CD14-positive monocyte (primary cell): ENCODE measurements at regions not wholly inside any gene's neighbourhood (a gene's known extent, or its start where the extent isn't known, plus 50 kb on each side); places are given as distances from the start of the nearest gene placed in this dataset.

Source experiments
- DNase-seq, 3 donors: peaks; one replicate each; pipeline ENCODE4 v3.0.0-alpha.2; 2011 to 2022
- H2AFZ ChIP-seq: 2 replicates; pipeline ENCODE4 v1.6.0; 2012; ENCODE audit warnings: mild to moderate bottlenecking, low read depth, low read length, inconsistent platforms; ENCODE audit not compliant: insufficient read depth, poor library complexity, severe bottlenecking
- H3K27ac ChIP-seq, 2 donors: 1 replicate in 1 of 2; 2 replicates in 1 of 2; pipeline ENCODE4 v1.5.1; 2012 to 2013; ENCODE audit warnings: low read length in 2 of 2, control low read depth in 1 of 2, inconsistent platforms in 1 of 2, low read depth in 1 of 2, mild to moderate bottlenecking in 1 of 2
- H3K27me3 ChIP-seq, 2 donors: one replicate each; pipeline versions ENCODE4 v1.6.0 to v1.6.1; 2011 to 2013; ENCODE audit warnings: low read length in 2 of 2; ENCODE audit not compliant: control insufficient read depth in 2 of 2, insufficient read depth in 2 of 2
- H3K36me3 ChIP-seq, 2 donors: replicated peaks in 1 of 2; 1 replicate in 1 of 2; 2 replicates in 1 of 2; pipeline versions ENCODE4 v1.5.1 to v1.6.1; 2012 to 2013; ENCODE audit warnings: low read length in 2 of 2, control low read depth in 1 of 2, inconsistent platforms in 1 of 2, mild to moderate bottlenecking in 1 of 2; ENCODE audit not compliant: insufficient read depth in 2 of 2, control insufficient read depth in 1 of 2
- H3K4me1 ChIP-seq, 2 donors: 1 replicate in 1 of 2; 2 replicates in 1 of 2; pipeline versions ENCODE4 v1.5.1 to v1.6.1; 2012 to 2013; ENCODE audit warnings: low read length in 2 of 2, control low read depth in 1 of 2, inconsistent platforms in 1 of 2, mild to moderate bottlenecking in 1 of 2, moderate library complexity in 1 of 2; ENCODE audit not compliant: insufficient read depth in 2 of 2, control insufficient read depth in 1 of 2
- H3K4me2 ChIP-seq: replicated peaks from 2 replicates; pipeline ENCODE3; 2012; ENCODE audit warnings: low read length, moderate library complexity, mild to moderate bottlenecking; ENCODE audit not compliant: poor library complexity, severe bottlenecking; ENCODE audit errors: extremely low read depth
- H3K4me3 ChIP-seq, 3 experiments: fragments of 200-600 bp in 1 of 3; sonication (generic) in 1 of 3; replicated peaks in 1 of 3; 1 replicate in 2 of 3; 2 replicates in 1 of 3; pipeline ENCODE4 v1.5.1; 2011 to 2013; ENCODE audit warnings: low read length in 3 of 3, mild to moderate bottlenecking in 3 of 3, control low read depth in 2 of 3, low read depth in 2 of 3, inconsistent platforms in 1 of 3, moderate library complexity in 1 of 3
- H3K79me2 ChIP-seq: 2 replicates; pipeline ENCODE4 v1.6.0; 2012; ENCODE audit warnings: mild to moderate bottlenecking, control low read depth, inconsistent platforms, low read length, moderate library complexity; ENCODE audit not compliant: insufficient read depth
- H3K9ac ChIP-seq: 2 replicates; pipeline ENCODE4 v1.6.0; 2017; ENCODE audit warnings: low read length, mild to moderate bottlenecking; ENCODE audit not compliant: insufficient read depth, poor library complexity, severe bottlenecking
- H3K9me3 ChIP-seq, 2 donors: replicated peaks in 1 of 2; 1 replicate in 1 of 2; 2 replicates in 1 of 2; pipeline versions ENCODE4 v1.5.1 to v1.6.1; 2012 to 2013; ENCODE audit warnings: low read length in 2 of 2, control low read depth in 1 of 2; ENCODE audit not compliant: control insufficient read depth in 1 of 2, insufficient read depth in 1 of 2
- H4K20me1 ChIP-seq: 2 replicates; pipeline ENCODE4 v1.6.0; 2012; ENCODE audit warnings: mild to moderate bottlenecking, low read length, control low read depth, moderate library complexity; ENCODE audit not compliant: insufficient read depth
- H3K27ac Mint-ChIP-seq, 7 donors: one replicate each; pipeline ENCODE4 v1.8.0; 2020; ENCODE audit warnings: mild to moderate bottlenecking in 7 of 7, mixed read lengths in 7 of 7, moderate library complexity in 6 of 7, inconsistent platforms in 2 of 7
- H3K27me3 Mint-ChIP-seq, 3 donors: one replicate each; pipeline ENCODE4 v1.8.0; 2021 to 2022; ENCODE audit warnings: low read depth in 3 of 3, mild to moderate bottlenecking in 3 of 3, mixed read lengths in 3 of 3, moderate library complexity in 3 of 3, inconsistent platforms in 1 of 3
- H3K36me3 Mint-ChIP-seq, 2 donors: one replicate each; pipeline ENCODE4 v1.8.0; 2020; ENCODE audit warnings: mixed read lengths in 2 of 2, inconsistent platforms in 1 of 2, mild to moderate bottlenecking in 1 of 2
- H3K4me1 Mint-ChIP-seq: one replicate; pipeline ENCODE4 v1.8.0; 2020; ENCODE audit warnings: mild to moderate bottlenecking, mixed read lengths
- H3K4me3 Mint-ChIP-seq, 2 donors: one replicate each; pipeline ENCODE4 v1.8.0; 2020; ENCODE audit warnings: mild to moderate bottlenecking in 2 of 2, mixed read lengths in 2 of 2, moderate library complexity in 1 of 2
- H3K9me3 Mint-ChIP-seq, 7 donors: one replicate each; pipeline ENCODE4 v1.8.0; 2020 to 2022; ENCODE audit warnings: mixed read lengths in 7 of 7, mild to moderate bottlenecking in 6 of 7, moderate library complexity in 6 of 7, inconsistent platforms in 2 of 7
- CTCF ChIP-seq: fragments of 200-600 bp; IDR thresholded peaks from one replicate; pipeline ENCODE4 v1.8.0; 2022; ENCODE audit warnings: antibody characterized with exemption, mild to moderate bottlenecking
- WGBS: methylation state at CpG from one replicate; pipeline ENCODE4 v1.1.5; 2013; ENCODE audit warnings: missing lambda C conversion rate; ENCODE audit not compliant: insufficient coverage; 5-methylcytosine and 5-hydroxymethylcytosine counted together
- intact Hi-C, 2 donors: fragments of 100-400 bp; cut with micrococcal nuclease; formaldehyde crosslinking; loops; one replicate each; pipeline versions ENCODE4 v1.15.0 to v1.15.1; 2023

GRCh38 chr13:103795892-103796478 lies 729.8 kb upstream of the SLC10A2 start:
- Histone ChIP-seq H3K9ac (no peak overlapping the region), H3K36me3 (no peaks in the 10 kb centered on the region), H3K27ac (no peak overlapping the region), H3K79me2 (no peaks in the 10 kb centered on the region), H3K4me1 (no peaks in the 10 kb centered on the region), H4K20me1 (no peaks in the 10 kb centered on the region), H2AFZ (no peak overlapping the region), H3K9me3 (peaks cover 0 to 7% of the 10 kb centered on the region in 2 donors), H3K4me2 (no peak overlapping the region), H3K4me3 (no peak overlapping the region), H3K27me3 (no peaks in the 10 kb centered on the region)
- Mint-ChIP-seq H3K9me3 (peaks cover 0 to 7% (median 4%) of the 10 kb centered on the region in 7 donors), H3K27me3 (no peaks in the 10 kb centered on the region), H3K27ac (no peak overlapping the region), H3K4me3 (no peak overlapping the region), H3K36me3 (no peaks in the 10 kb centered on the region), H3K4me1 (no peaks in the 10 kb centered on the region)
- no peak for TF ChIP-seq CTCF
- intact Hi-C loops, result no loop called here
- DNase-seq, result no peak
- WGBS, result no CpG with 5 or more reads among the region's 3 CpGs

- Histone ChIP-seq H3K9ac (no peak overlapping the region), H3K27me3 (no peaks in the 10 kb centered on the region), H3K4me1 (no peaks in the 10 kb centered on the region), H3K4me3 (no peak overlapping the region), H2AFZ (no peak overlapping the region), H4K20me1 (no peaks in the 10 kb centered on the region), H3K36me3 (no peaks in the 10 kb centered on the region), H3K9me3 (peaks cover 0 to 7% of the 10 kb centered on the region in 2 donors), H3K79me2 (no peaks in the 10 kb centered on the region), H3K27ac (no peak overlapping the region), H3K4me2 (no peak overlapping the region)
- H3K4me3 Mint-ChIP-seq, result no peak overlapping the region
- peaks cover 0 to 7% (median 4%) of the 10 kb centered on the region in 7 donors for H3K9me3 Mint-ChIP-seq
- whole genome bisulfite sequencing, result no CpG with 5 or more reads among the region's 2 CpGs
- no peak for TF ChIP-seq CTCF
- H3K4me1 Mint-ChIP-seq, result no peaks in the 10 kb centered on the region
- intact Hi-C loops, result no loop called here
- H3K27ac Mint-ChIP-seq, result no peak overlapping the region
- H3K36me3 Mint-ChIP-seq, result no peaks in the 10 kb centered on the region
- DNase-seq, result no peak
- no peaks in the 10 kb centered on the region for H3K27me3 Mint-ChIP-seq
Measured at GRCh38 chr13:103794526-103794925, 728.3 kb upstream of the SLC10A2 start.
